ENCODE measurements at regions not wholly inside any gene's neighbourhood (a gene's known extent, or its start where the extent isn't known, plus 50 kb on each side); places are given as distances from the start of the nearest gene placed in this dataset.

- no peak overlapping the region for H3K4me3 ChIP-seq (replicated peaks; ENCODE audit: low read depth, low read length)
- no peak for DNase-seq (ENCODE audit: extremely low read depth, low read depth)
- no peak for TF ChIP-seq CTCF (IDR thresholded peaks at IDR 0.05; ENCODE audit: low read depth, low read length, missing control alignments)
These were observed 108.8 kb downstream of the WT1 start for GRCh38 chr11:32326522-32326921.

- no peak overlapping the region for H3K4me3 ChIP-seq (replicated peaks; ENCODE audit: low read depth, low read length)
- TF ChIP-seq CTCF (IDR thresholded peaks at IDR 0.05; ENCODE audit: low read depth, low read length, missing control alignments) = no peak
- no peak for DNase-seq (ENCODE audit: extremely low read depth, low read depth)
These were observed 106.9 kb downstream of the WT1 start for GRCh38 chr11:32328392-32328791.

GRCh38 chr11:32331098-32331497 lies 104.2 kb downstream of the WT1 start:
- H3K4me3 ChIP-seq (replicated peaks; ENCODE audit: low read depth, low read length) = no peak overlapping the region
- no peak for TF ChIP-seq CTCF (IDR thresholded peaks at IDR 0.05; ENCODE audit: low read depth, low read length, missing control alignments)
- no peak for DNase-seq (ENCODE audit: extremely low read depth, low read depth)

- H3K4me3 ChIP-seq (replicated peaks; ENCODE audit: low read depth, low read length) = no peak overlapping the region
- no peak for TF ChIP-seq CTCF (IDR thresholded peaks at IDR 0.05; ENCODE audit: low read depth, low read length, missing control alignments)
- DNase-seq (ENCODE audit: extremely low read depth, low read depth) = no peak
These were observed 103.5 kb downstream of the WT1 start for GRCh38 chr11:32331792-32332191.

- no peak overlapping the region for H3K4me3 ChIP-seq (replicated peaks; ENCODE audit: low read depth, low read length)
- no peak for TF ChIP-seq CTCF (IDR thresholded peaks at IDR 0.05; ENCODE audit: low read depth, low read length, missing control alignments)
- DNase-seq (ENCODE audit: extremely low read depth, low read depth) = no peak
These were observed 102.4 kb downstream of the WT1 start for GRCh38 chr11:32332990-32333319.

- TF ChIP-seq CTCF (IDR thresholded peaks at IDR 0.05; ENCODE audit: low read depth, low read length, missing control alignments) = peak; percentile 41
- DNase-seq (ENCODE audit: extremely low read depth, low read depth) = peak; percentile 25
- no peak overlapping the region for H3K4me3 ChIP-seq (replicated peaks; ENCODE audit: low read depth, low read length)
These were observed 101.9 kb downstream of the WT1 start for GRCh38 chr11:32333320-32333991.

- no peak overlapping the region for H3K4me3 ChIP-seq (replicated peaks; ENCODE audit: low read depth, low read length)
- no peak for DNase-seq (ENCODE audit: extremely low read depth, low read depth)
- TF ChIP-seq CTCF (IDR thresholded peaks at IDR 0.05; ENCODE audit: low read depth, low read length, missing control alignments) = peak; percentile 48
These were observed 100.5 kb downstream of the WT1 start for GRCh38 chr11:32334822-32335221.
